Panc1 (cell line): ENCODE measurements at regions not wholly inside any gene's neighbourhood (a gene's known extent, or its start where the extent isn't known, plus 50 kb on each side); places are given as distances from the start of the nearest gene placed in this dataset.

Experiments
- ATAC-seq: fragments of 200-7000 bp; cut with Tn5 transposase; 2 replicates; pipeline ENCODE4 v1.9.1; 2020; ENCODE audit warnings: mild to moderate bottlenecking, moderate library complexity
- BruUV-seq: library from RNA; stranded (reverse); fragments of 400-500 nt; replicated peaks from 2 replicates; lab custom pipeline; 2021; lab: Mats Ljungman, UMichigan
- CTCF ChIA-PET: fragments of 300-600 bp; sonication (Branson Sonifier 250); formaldehyde crosslinking; loops from one replicate; lab custom pipeline; 2022; ENCODE audit warnings: antibody characterized with exemption; lab: Charles Lee
- POLR2A ChIA-PET: fragments of 300-600 bp; sonication (Branson Sonifier 250); formaldehyde crosslinking; loops from one replicate; lab custom pipeline; 2022; ENCODE audit warnings: antibody characterized with exemption; lab: Charles Lee
- DNase-seq: peaks from one replicate; pipeline ENCODE4 v3.0.0-alpha.2; 2010; ENCODE audit warnings: low read depth, low spot score
- H3K27ac ChIP-seq: 2 replicates; pipeline ENCODE4 v1.5.1; 2011; ENCODE audit warnings: mild to moderate bottlenecking, low read length, inconsistent platforms
- H3K27me3 ChIP-seq: fragments of 200-500 bp; sonication (Bioruptor generic); 2 replicates; pipeline ENCODE4 v1.6.0; 2014; ENCODE audit warnings: low read length, inconsistent platforms; ENCODE audit not compliant: control insufficient read depth, insufficient read depth
- H3K36me3 ChIP-seq: fragments of 200-500 bp; sonication (Bioruptor generic); 2 replicates; pipeline ENCODE4 v1.5.1; 2014; ENCODE audit warnings: inconsistent platforms, mild to moderate bottlenecking, low read length, moderate library complexity; ENCODE audit not compliant: control insufficient read depth, insufficient read depth
- H3K4me1 ChIP-seq: 2 replicates; pipeline ENCODE4 v1.5.1; 2011; ENCODE audit warnings: inconsistent platforms, mild to moderate bottlenecking, low read length, moderate library complexity; ENCODE audit not compliant: control insufficient read depth, insufficient read depth
- H3K4me3 ChIP-seq, 2 experiments: 2 replicates each; pipeline ENCODE4 v1.5.1; 2011 to 2012; ENCODE audit warnings: low read depth in 2 of 2, low read length in 2 of 2, mild to moderate bottlenecking in 2 of 2, inconsistent platforms in 1 of 2, moderate library complexity in 1 of 2
- H3K9me3 ChIP-seq: fragments of 200-500 bp; sonication (Bioruptor generic); 2 replicates; pipeline ENCODE4 v1.5.1; 2014; ENCODE audit warnings: low read depth, mild to moderate bottlenecking, inconsistent platforms, low read length, moderate library complexity; ENCODE audit not compliant: control insufficient read depth, insufficient read depth
- CTCF ChIP-seq: fragments of 450-650 bp; IDR thresholded peaks from 2 replicates; pipeline ENCODE4 v1.5.1; 2017; ENCODE audit warnings: mild to moderate bottlenecking
- POLR2AphosphoS5 ChIP-seq: IDR thresholded peaks from 2 replicates; pipeline ENCODE4 v1.6.1; 2012; ENCODE audit warnings: mild to moderate bottlenecking, low read depth, low read length, moderate library complexity
- REST ChIP-seq, 2 experiments: IDR thresholded peaks; 2 replicates each; pipeline ENCODE4 v1.6.1; 2011 to 2012; ENCODE audit warnings: low read depth in 2 of 2, control low read depth in 1 of 2, low read length in 1 of 2, mild to moderate bottlenecking in 1 of 2, moderate library complexity in 1 of 2; ENCODE audit not compliant: insufficient read depth in 1 of 2
- SIN3A ChIP-seq: IDR thresholded peaks from 2 replicates; pipeline ENCODE4 v1.6.1; 2012; ENCODE audit warnings: low read depth, mild to moderate bottlenecking, low read length, moderate library complexity, borderline replicate concordance; ENCODE audit not compliant: insufficient read depth
- TCF7L2 ChIP-seq: IDR thresholded peaks from 2 replicates; pipeline ENCODE4 v1.6.1; 2011; ENCODE audit warnings: mild to moderate bottlenecking, low read depth, low read length, inconsistent platforms
- in situ Hi-C: cut with HindIII; loops from 2 replicates; pipeline ENCODE4 v1.10.0; 2016; ENCODE audit warnings: low sequenced_read_pairs, low pct_unique_long_range_greater_than_20kb
- intact Hi-C: fragments of 100-400 bp; cut with micrococcal nuclease; formaldehyde crosslinking; loops from one replicate; pipeline ENCODE4 v1.10.0; 2022; ENCODE audit not compliant: unreplicated experiment

GRCh38 chr5:28269978-28270377, 1231.6 kb upstream of the CDH9 start:
- in situ Hi-C loops (no loop called here), intact Hi-C loops (no loop called here)
- no TSS peak for BruUV-seq
- TF ChIP-seq TCF7L2: no peak
- TF ChIP-seq SIN3A: no peak
- TF ChIP-seq REST (IDR thresholded peaks at IDR 0.05; ENCODE audit: insufficient read depth in 1 of 2, low read depth in 2 of 2, low read length in 1 of 2): no peak
- no peak for TF ChIP-seq POLR2AphosphoS5
- no peak for TF ChIP-seq CTCF
- no peaks in the 10 kb centered on the region for H3K9me3 ChIP-seq
- H3K27me3 ChIP-seq: no peaks in the 10 kb centered on the region
- H3K36me3 ChIP-seq: no peaks in the 10 kb centered on the region
- H3K4me3 ChIP-seq: no peak overlapping the region
- ATAC-seq (no peak), DNase-seq (no peak)
- ChIA-PET CTCF (no interaction called here), POLR2A (no interaction called here)
- H3K27ac ChIP-seq: no peak overlapping the region
- no peaks in the 10 kb centered on the region for H3K4me1 ChIP-seq

GRCh38 chr5:28265877-28266276, 1227.5 kb upstream of the CDH9 start:
- POLR2A ChIA-PET: no interaction called here
- no peaks in the 10 kb centered on the region for H3K4me1 ChIP-seq
- H3K9me3 ChIP-seq: no peaks in the 10 kb centered on the region
- intact Hi-C loops: no loop called here
- H3K4me3 ChIP-seq: no peak overlapping the region
- H3K27ac ChIP-seq: no peak overlapping the region
- BruUV-seq: no TSS peak
- H3K27me3 ChIP-seq: no peaks in the 10 kb centered on the region
- DNase-seq (no peak), ATAC-seq (no peak)
- in situ Hi-C loops: no loop called here
- CTCF ChIA-PET: no interaction called here
- TF ChIP-seq TCF7L2: no peak
- no peak for TF ChIP-seq REST (IDR thresholded peaks at IDR 0.05; ENCODE audit: insufficient read depth in 1 of 2, low read depth in 2 of 2, low read length in 1 of 2)
- TF ChIP-seq SIN3A: no peak
- no peak for TF ChIP-seq CTCF
- no peak for TF ChIP-seq POLR2AphosphoS5
- H3K36me3 ChIP-seq: no peaks in the 10 kb centered on the region
